HG03558 (cell line): ENCODE measurements at regions not wholly inside any gene's neighbourhood (a gene's known extent, or its start where the extent isn't known, plus 50 kb on each side); places are given as distances from the start of the nearest gene placed in this dataset.

ENCODE experiments used
- ATAC-seq: cut with Tn5 transposase; IDR thresholded peaks from one replicate; pipeline ENCODE4 v1.9.1; 2021; ENCODE audit warnings: moderate number of reproducible peaks; ENCODE audit not compliant: unreplicated experiment; ENCODE audit errors: extremely low read depth

DNA sequence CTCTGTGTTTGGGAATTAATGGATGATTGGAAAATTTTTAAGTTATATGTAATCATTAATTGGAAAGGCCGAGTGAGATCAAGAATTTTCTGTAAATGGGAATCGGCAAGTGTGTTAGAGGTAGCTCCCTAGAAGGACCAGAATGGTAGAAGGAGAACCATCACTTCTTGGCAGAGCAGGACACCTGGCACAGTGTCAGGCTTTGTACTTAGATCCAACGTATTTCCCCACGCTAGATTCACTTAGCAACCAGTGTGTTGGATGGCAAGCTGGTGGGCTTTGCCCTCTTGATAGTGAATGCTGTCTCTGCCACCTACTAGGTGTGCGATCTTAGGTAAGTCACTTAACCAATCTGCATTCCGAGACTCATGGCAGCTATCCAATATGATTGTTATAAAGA lies 107.8 kb upstream of the ZNF438 start:
- ATAC-seq: no peak

DNA sequence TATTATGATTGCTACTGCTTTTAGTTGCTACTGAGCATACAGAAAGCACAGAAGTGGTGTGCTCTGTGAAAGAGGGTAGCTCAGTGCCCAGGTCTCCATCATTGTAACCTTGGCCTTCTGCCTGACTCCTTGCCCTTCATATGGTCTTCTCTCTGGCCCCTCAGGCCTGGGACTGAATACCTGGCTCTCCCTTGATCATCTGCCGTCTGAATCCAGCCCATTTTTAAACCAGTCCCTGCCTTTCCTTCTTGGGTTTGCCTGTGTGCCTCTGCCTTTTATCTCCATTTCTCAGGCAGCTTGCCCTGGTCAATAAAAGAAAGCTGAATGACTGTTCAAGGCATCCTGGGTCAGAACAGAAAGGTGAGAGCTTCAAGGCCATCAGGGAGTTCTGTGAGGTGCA lies 109.1 kb upstream of the ZNF438 start:
- no peak for ATAC-seq

DNA sequence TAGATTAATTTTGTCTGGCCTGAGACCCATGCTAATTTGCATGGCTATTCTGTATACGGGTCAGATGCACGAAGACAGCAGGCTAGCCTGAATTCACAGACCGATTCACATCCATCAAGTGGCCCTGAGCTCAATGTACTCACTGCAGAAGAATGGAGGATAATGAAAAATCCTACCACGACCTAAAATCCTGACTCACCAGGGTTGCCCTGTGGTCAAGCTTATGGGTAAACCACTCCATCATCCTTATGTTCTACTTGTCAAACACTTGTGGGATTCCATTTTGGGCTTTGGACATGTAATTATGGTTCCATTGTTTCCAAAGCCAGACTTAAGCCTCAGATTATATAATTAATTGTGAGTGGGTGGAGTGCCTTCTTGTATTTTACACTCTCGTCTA lies 110.4 kb upstream of the ZNF438 start:
- ATAC-seq: no peak

DNA sequence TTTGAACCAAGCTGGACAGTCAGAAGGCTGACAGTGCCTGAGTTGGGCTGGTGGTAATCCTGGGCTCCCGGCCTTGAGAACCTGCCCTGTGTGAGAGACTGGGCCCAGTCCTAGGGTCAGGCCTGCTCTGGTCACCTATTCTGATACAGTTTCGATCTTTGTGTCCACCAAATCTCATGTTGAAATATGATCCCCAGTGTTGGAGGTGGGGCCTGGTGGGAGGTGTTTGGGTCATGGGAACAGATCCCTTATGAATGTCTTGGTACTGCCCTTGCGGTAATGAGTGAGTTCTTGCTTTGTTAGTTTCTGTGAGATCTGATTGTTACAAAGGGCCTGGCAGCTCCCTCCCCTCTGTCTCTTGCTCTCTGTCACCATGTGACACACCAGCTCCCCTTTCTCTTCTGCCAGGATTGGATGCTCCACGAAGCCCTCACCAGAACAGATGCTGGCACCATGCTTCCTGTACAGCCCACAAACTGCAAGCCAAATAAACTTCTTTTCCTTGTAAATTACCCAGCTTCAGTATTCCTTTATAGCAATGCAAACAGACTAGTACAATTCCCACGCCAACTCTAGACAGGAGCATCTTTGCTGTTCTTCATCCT lies 111.8 kb upstream of the ZNF438 start:
- no peak for ATAC-seq

DNA sequence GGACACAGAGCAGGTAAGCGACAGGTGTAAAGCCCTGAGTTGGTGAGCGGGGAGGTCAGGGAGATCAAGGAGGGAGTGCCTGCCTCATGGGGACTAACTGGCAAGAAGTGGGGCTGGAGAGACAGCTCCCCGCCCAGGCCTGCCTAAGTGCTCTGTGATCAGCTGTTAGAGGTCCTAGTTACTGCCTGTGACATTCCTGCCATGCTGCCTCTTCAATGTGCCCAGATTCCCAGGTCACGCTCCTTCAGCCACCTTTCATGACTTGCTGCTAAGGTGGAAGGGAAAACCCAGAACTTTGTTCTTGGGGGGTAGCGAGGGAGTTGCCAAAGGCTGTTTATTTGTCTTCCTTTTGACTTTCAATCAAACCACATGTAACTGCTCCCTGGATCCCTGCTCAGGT lies 114.3 kb upstream of the ZNF438 start:
- no peak for ATAC-seq

DNA sequence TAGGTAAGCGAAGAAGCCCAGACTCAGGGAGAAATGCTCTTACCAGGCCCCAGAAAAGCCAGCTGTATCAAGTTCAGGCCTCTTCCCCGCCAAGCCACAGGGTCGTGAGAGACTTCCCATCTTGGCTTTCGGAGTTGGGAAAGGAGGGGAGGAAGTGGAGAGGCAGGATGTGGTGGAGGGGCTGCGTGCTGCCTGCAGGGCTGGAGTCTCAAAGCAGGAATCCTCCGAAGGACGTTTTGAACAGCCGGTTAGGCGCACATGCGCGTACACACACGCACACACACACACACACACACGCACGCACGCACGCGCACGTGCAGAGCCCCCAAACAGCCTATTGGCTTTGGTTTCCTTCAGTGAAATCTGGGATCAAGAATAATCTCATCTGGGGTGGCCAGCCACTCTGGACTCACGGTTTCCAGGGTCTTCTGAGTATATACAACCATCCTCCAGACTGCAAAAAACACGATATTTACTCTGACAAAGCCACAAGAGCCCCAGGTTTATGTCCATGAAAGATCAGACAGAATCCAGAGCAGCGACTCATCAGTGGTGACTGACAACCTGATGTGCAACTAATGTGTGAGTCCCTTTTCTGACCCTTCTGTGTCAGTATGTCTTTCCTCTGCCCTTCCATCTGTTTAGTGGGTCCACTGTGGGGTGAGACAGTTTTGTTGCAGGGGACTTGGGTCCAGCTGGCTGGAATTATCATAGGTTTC lies 115.0 kb upstream of the ZNF438 start:
- no peak for ATAC-seq

DNA sequence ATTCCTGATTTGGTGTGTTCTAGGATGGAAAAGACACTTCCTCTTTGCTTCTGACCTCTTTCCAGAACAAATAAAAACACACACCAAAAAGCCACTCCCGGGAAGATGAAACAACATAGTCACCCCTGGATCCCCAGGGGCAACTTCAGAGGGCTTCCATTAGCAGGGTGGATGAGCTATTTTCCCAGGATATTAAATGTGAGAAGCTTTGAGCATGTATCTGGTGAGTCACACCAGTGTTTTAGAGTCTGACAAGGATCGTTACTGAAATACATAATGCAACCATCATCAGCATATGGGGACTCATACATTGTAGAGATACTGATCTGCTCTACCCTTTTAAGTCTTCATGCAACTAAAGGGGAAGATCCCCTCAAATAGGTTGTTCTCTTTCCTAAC lies 115.5 kb upstream of the ZNF438 start:
- no peak for ATAC-seq

DNA sequence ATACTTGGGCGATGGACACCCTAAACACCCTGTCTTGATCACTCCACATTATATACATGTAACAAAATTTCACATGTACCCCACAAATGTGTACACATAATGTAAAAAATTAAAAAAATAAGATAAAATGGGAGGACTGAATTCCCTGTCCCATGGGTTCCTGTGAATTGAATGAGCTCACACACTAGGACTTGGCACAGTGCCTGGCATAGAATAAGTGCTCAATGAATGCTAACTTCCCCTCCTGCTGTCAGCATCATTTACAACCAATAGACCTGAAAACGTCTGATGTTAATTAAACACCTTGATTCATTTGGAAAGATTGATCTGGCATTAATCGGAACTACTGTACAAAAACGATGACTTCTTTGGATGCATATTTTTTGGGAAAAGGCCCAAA lies 117.3 kb upstream of the ZNF438 start:
- ATAC-seq: no peak

DNA sequence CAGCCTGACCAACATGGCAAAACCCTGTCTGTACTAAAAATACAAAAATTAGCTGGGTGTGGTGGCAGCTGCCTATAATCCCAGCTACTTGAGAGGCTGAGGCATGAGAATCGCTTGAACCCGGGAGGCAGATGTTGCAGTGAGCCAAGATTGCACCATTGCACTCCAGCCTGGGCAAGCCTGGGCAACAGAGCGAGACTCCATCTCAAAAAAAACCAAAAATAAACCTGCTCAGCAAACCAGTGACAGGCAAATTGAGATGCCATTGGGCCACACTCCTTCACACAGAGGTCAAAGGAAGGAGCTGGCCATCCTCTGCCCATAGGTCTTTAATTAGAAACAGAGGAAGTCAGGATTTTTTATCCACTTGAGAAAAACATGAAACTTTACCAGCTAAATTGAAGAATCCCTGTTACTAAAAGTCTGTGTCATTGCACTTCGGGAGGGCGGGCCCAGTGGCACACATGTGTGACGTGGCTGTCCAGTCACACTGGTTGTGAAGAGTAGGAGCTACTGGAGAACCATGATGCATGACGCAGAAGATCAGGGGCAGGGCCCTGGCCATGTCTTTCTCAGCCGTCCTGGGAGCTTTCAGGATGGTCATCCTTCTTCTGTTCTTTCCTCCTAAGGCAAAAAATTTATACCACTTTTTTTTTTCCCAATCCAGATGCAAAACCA lies 118.3 kb upstream of the ZNF438 start:
- ATAC-seq: no peak

DNA sequence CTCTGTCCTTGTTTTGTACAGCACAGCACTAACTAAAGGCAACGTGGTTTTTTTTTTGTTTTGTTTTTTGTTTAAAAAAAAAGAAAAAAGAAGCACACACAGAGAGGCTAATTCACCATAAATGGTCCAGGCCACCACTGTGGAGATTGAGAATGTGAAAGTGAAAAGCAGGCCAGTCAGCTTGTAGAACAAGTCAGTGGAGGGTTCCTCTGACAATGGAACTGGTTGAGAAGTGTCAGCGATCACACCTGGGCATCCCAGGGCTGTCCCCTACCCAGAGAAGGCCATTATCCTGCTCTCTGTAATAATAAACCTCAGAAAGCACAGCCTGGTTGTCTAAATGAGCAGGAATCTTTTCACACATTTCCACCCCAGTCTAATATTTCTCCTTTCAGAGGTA lies 119.6 kb upstream of the ZNF438 start:
- no peak for ATAC-seq

DNA sequence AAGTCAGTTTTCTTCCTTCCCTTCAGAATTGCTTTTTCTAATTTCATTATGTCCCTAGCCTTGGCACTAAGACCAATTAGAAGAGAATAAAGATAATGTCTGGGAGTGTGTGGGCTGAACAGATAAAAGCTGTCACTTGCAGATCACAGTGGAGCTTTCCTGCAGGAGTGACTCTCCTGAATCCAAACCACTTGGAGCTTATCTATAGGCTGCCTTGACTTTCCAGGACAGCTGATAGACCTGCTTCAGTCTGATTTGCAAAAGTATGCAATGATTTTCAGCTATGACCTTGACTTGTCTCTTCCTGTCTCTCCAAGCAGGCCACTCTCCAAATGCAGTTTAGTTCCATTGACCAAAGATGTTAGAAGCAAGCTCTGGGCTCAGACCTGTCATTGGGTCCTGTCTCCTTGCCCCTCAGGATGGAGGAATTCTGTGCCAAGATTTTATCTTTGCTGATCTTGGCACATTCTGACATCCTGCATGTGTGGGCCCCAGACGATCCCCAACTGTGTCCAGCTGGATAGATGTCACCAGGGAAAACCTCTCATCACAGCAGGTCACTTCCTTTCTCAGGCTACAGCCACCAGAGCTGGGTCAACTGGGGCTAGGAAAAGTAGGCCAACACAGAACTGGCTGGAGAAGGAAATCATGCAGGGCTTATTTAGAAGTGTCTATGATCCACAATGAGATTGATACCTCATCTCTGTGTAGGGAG lies 120.9 kb upstream of the ZNF438 start:
- no peak for ATAC-seq

DNA sequence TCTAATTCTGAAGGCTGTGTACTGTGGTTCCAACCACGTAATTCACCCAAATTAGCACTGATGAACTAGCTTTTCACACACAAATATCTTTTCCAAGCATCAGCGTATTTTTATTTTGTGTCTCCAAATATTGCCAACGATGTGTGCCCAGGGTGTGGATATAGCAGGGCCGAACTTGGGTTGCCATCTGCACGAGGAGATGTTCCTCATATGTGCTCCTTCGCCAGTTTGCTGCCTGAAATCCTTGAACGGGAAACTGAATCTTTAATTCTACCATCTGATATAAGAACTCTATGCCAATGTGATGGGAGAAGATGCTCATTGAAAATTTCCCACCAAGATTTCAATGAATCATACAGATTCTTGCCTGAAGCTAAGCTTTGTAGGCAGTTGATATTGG lies 121.5 kb upstream of the ZNF438 start:
- no peak for ATAC-seq

DNA sequence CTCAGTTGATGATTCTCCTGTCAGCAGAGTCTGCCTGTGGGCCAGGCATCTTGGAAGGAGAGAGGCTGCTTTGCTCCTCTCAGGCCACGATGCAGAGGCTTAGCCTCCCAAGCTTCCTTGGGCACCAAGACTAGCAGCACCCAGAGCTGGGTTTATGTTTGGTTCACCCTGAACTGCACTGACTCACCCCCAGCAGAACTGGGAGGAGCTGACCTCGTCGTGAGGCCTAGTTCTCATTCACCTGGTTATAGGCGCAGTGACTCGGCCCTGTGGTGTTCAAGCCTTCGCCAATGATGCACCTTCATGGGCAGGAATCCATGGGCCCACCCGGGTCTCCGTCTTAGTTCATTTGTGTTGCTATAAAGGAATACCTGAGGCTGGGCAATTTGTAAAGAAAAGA lies 122.0 kb upstream of the ZNF438 start:
- no peak for ATAC-seq

DNA sequence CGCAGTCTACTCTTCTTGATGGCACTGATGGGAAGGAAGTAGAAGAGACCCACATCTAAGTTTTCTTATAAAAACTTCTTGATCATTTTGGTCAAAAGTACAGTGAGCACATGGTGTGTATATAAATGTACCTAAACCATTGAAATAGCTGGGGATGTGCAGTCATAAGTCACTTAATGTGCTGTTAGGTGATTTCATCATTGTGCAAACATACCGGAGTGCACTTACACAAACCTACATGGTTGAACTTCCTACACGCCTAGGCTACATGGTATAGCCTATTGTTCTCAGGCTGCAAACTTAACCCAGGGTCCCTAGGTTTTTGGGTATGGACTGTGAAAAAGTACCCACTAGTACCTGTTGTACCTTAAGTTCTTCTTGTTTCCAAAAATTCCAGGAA lies 123.3 kb upstream of the ZNF438 start:
- ATAC-seq: no peak

DNA sequence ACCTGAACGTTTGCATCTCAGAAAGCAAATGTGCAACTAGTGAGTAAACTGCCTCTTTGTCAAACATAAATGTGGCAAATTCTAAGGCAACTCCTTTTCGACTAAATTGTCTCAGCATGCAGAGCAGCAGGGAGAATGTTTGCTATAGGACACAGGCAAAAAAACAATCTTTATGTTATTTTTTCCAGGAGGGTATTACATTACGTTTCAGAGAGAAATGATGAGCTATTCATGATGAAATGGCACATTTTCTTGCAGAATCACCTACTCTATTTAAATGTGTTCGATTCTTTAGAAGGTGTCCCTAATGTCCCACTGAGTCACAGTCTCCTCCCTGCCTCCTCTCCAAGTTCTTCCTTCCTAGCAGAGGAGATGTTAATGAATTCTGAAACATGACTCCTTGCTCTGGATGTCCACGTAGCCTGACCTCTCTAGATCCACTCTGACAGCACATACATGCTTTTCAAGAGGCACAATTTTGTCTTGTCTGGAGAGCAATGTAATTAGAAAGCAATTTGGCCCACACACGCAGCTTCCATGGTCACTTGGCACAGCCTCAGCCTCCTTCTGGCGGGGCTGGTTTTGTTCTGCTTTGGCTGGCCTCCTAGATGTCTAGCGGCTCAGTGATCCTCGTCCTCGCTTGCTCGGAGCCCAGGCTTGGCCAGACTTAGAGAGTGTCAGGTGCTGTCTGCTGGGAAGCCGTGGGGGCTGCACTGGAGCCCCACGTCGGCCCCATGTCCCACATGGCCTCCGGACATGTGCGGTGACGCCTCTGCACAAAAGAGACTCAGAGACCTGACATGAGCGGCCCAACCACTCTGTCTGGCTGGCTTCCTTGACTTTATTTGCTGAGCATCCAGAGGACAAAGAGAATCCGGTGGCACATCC lies 125.7 kb upstream of the ZNF438 start:
- ATAC-seq: no peak

DNA sequence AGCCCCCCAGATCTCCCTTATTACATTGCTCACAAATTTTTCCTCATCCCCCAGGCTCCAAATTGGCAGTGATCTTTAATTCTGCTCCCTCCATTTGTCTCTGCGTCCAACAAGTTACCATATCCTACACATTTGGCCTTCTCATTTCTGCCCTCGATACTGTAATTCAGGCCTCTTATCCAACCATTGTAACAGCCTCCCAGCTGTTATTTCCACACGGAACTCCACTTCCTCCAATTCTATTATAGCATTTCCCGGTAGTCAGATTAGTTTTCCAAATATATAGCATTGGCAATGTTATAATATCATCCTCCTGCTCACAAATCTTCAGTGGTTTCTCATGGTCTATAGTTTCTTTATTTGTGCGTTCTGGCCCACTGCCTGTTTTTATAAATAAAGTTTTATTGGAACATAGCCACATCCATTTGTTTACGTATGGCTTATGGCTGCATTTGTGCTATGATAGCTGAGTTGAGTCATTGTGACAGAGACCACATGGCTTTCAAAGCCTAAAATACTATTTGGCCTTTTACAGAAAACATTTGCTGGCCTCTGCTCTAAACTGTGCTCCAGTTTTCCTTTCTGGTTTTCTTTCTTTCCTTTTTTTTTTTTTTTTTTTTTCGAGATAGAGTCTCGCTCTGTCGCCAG lies 126.5 kb upstream of the ZNF438 start:
- ATAC-seq: no peak

DNA sequence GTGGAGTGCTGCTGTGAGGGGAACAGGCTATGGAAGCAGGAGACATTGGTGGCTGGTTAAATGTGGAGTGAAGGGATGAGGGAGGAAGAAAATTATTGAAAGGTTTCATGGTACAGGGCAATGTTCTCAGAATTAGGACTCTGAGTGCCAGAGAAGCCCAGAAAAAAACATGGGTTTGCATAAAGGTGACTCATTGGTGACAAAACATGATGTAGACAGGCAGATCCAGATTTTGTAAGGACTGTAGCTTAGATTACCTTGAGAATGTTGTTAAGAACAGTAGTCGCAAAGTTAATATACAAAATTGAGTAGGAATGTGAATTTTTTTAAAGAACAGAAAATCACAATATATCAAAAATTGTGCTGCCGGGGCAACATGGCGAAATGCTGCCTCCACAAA lies 134.9 kb upstream of the ZNF438 start:
- no peak for ATAC-seq

DNA sequence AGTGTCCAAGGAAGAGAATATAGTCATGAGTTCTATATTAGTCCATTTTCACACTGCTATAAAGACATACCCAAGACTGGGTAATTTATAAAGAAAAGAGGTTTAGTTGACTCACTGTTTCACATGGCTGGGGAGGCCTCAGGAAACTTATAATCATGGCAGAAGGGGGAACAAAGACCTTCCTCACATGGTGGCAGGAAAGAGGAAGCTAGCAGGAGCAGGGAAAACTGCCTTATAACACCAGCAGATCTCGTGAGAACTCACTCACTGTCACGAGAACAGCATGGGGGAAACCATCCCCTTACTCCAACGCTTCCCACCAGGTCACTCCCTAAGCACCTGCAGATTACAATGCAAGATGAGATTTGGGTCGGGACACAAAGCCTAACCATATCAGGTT lies 139.0 kb upstream of the ZNF438 start:
- no peak for ATAC-seq

DNA sequence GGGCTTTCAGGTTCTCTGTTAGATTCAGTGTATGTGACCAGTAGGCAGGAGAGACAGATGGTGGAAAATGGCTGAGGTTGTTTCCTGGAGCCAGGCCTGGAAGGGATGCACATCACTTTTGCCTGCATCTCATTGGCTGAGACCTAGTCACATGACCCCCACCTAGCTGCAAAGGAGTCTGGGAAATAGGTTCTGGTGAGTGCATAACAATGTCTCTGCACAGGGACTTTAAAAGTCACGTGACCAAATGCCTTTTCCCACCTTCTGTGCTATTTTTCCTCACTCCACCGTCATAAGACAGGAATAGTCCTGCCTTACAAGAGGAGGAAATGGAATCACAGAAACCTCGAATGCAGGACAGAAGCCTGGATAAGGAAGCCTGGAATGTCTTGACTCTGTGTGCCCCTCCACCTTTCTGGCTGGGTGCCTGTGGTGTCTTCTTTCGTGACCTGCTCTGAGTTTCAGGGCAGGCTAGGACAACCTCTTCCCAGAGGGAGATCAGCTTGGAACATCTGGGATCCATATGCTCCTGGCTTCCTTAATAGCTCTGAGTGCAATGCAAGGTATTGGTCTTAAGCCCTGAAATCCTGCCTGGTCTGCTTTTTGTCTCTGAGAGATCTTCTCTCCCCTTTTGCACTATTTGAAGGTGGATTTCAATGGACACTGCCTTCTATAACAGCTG lies 139.9 kb upstream of the ZNF438 start:
- no peak for ATAC-seq
